GM23338 (cell line): ENCODE measurements at regions not wholly inside any gene's neighbourhood (a gene's known extent, or its start where the extent isn't known, plus 50 kb on each side); places are given as distances from the start of the nearest gene placed in this dataset.

ENCODE experiments used
- ATAC-seq: fragments of 200-7000 bp; cut with Tn5 transposase; 3 replicates; pipeline ENCODE4 v1.9.1; 2020
- DNase-seq: peaks from one replicate; pipeline ENCODE4 v3.0.0-alpha.2; 2015; ENCODE audit warnings: low spot score
- H2AFZ ChIP-seq: fragments of 200-600 bp; sonication (generic); 2 replicates; pipeline ENCODE4 v1.8.0; 2016; ENCODE audit warnings: antibody characterized with exemption, mild to moderate bottlenecking, moderate library complexity
- H3F3A ChIP-seq: fragments of 200-600 bp; sonication (generic); replicated peaks from 2 replicates; pipeline ENCODE4 v1.8.0; 2017; ENCODE audit warnings: antibody characterized with exemption, mixed run types, low read depth
- H3K27ac ChIP-seq: fragments of 200-600 bp; sonication (generic); 2 replicates; pipeline ENCODE4 v1.6.1; 2016; ENCODE audit warnings: low read depth
- H3K27me3 ChIP-seq: fragments of 200-600 bp; sonication (generic); 2 replicates; pipeline ENCODE4 v1.8.0; 2016; ENCODE audit warnings: mild to moderate bottlenecking, mixed run types, moderate library complexity; ENCODE audit not compliant: insufficient read depth
- H3K36me3 ChIP-seq: fragments of 200-600 bp; sonication (generic); 2 replicates; pipeline ENCODE4 v1.8.0; 2016; ENCODE audit warnings: mild to moderate bottlenecking; ENCODE audit not compliant: insufficient read depth
- H3K4me1 ChIP-seq: fragments of 200-600 bp; sonication (generic); 2 replicates; pipeline ENCODE4 v1.8.0; 2016; ENCODE audit warnings: mild to moderate bottlenecking, moderate library complexity; ENCODE audit not compliant: insufficient read depth
- H3K4me2 ChIP-seq: fragments of 200-600 bp; sonication (generic); 2 replicates; pipeline ENCODE4 v1.7.1; 2017; ENCODE audit warnings: mixed run types
- H3K4me3 ChIP-seq: fragments of 200-600 bp; sonication (generic); 2 replicates; pipeline ENCODE4 v1.6.1; 2016; ENCODE audit warnings: mixed run types
- H3K79me2 ChIP-seq: fragments of 200-600 bp; sonication (generic); replicated peaks from 2 replicates; pipeline ENCODE4 v1.8.0; 2017; ENCODE audit warnings: mild to moderate bottlenecking; ENCODE audit not compliant: insufficient read depth
- H3K9me2 ChIP-seq: fragments of 200-600 bp; sonication (generic); 2 replicates; pipeline ENCODE4 v1.8.0; 2017; ENCODE audit not compliant: insufficient read depth
- H4K20me1 ChIP-seq: fragments of 200-600 bp; sonication (generic); replicated peaks from 2 replicates; pipeline ENCODE4 v1.8.0; 2017; ENCODE audit warnings: mild to moderate bottlenecking; ENCODE audit not compliant: insufficient read depth
- H3K27ac Mint-ChIP-seq: 2 replicates; pipeline ENCODE4 v1.8.0; 2020; ENCODE audit warnings: inconsistent platforms, mild to moderate bottlenecking, moderate library complexity, mixed read lengths
- H3K27me3 Mint-ChIP-seq: 3 replicates; pipeline ENCODE4 v1.8.0; 2022; ENCODE audit warnings: low read depth, mild to moderate bottlenecking, moderate library complexity, mixed read lengths, inconsistent platforms; ENCODE audit not compliant: insufficient read depth, poor library complexity
- H3K36me3 Mint-ChIP-seq: 3 replicates; pipeline ENCODE4 v1.8.0; 2021; ENCODE audit warnings: low read depth, mild to moderate bottlenecking, inconsistent platforms, moderate library complexity, mixed read lengths
- H3K4me1 Mint-ChIP-seq: 3 replicates; pipeline ENCODE4 v1.8.0; 2020; ENCODE audit warnings: mild to moderate bottlenecking, inconsistent platforms, mixed read lengths
- H3K4me3 Mint-ChIP-seq: 3 replicates; pipeline ENCODE4 v1.8.0; 2021; ENCODE audit warnings: moderate library complexity, mild to moderate bottlenecking, inconsistent platforms, mixed read lengths
- H3K9me3 Mint-ChIP-seq: 3 replicates; pipeline ENCODE4 v1.8.0; 2020; ENCODE audit warnings: moderate library complexity, mild to moderate bottlenecking, inconsistent platforms, mixed read lengths
- CREB1 ChIP-seq: fragments of 250-450 bp; sonication (Bioruptor Pico); IDR thresholded peaks from 2 replicates; pipeline ENCODE4 v1.5.0; 2020; ENCODE audit warnings: low read depth, mild to moderate bottlenecking, moderate library complexity
- EZH2 ChIP-seq: fragments of 200-600 bp; sonication (generic); IDR thresholded peaks from one replicate; pipeline ENCODE4 v1.8.0; 2017; ENCODE audit warnings: antibody characterized with exemption, mild to moderate bottlenecking, low read depth; ENCODE audit not compliant: unreplicated experiment
- EZH2phosphoT487 ChIP-seq: fragments of 200-600 bp; sonication (generic); IDR thresholded peaks from one replicate; pipeline ENCODE4 v1.8.1; 2018; ENCODE audit warnings: antibody characterized with exemption; ENCODE audit not compliant: unreplicated experiment
- NANOG ChIP-seq: IDR thresholded peaks from 2 replicates; pipeline ENCODE4 v1.6.1; 2016; ENCODE audit warnings: antibody characterized with exemption, borderline replicate concordance
- POLR2AphosphoS5 ChIP-seq: IDR thresholded peaks from 2 replicates; pipeline ENCODE4 v1.6.1; 2016; ENCODE audit warnings: antibody characterized with exemption, low read depth
- REST ChIP-seq: IDR thresholded peaks from one replicate; pipeline ENCODE4 v1.6.1; 2018; ENCODE audit warnings: antibody characterized with exemption; ENCODE audit not compliant: unreplicated experiment
- ZNF114 ChIP-seq: fragments of 250-450 bp; sonication (Bioruptor Pico); IDR thresholded peaks from 2 replicates; pipeline ENCODE4 v1.5.0; 2020; ENCODE audit warnings: mild to moderate bottlenecking, moderate library complexity
- ZNF331 ChIP-seq: fragments of 250-450 bp; sonication (Bioruptor Pico); IDR thresholded peaks from 2 replicates; pipeline ENCODE4 v1.5.0; 2020; ENCODE audit warnings: low read depth, mild to moderate bottlenecking, moderate library complexity
- TF ChIP-seq, protein P1 (sequence below): IDR thresholded peaks from 2 replicates; pipeline ENCODE4 v1.6.1; 2016; ENCODE audit warnings: antibody characterized with exemption
- TF ChIP-seq, protein P2 (sequence below), 2 experiments: fragments of 200-600 bp in 1 of 2; sonication (generic) in 1 of 2; conservative IDR thresholded peaks; 2 replicates each; pipeline versions ENCODE4 v1.5.1 to v1.6.1; 2016 to 2017; ENCODE audit warnings: antibody characterized with exemption in 2 of 2, low read depth in 2 of 2, mild to moderate bottlenecking in 2 of 2, moderate library complexity in 1 of 2

DNA sequence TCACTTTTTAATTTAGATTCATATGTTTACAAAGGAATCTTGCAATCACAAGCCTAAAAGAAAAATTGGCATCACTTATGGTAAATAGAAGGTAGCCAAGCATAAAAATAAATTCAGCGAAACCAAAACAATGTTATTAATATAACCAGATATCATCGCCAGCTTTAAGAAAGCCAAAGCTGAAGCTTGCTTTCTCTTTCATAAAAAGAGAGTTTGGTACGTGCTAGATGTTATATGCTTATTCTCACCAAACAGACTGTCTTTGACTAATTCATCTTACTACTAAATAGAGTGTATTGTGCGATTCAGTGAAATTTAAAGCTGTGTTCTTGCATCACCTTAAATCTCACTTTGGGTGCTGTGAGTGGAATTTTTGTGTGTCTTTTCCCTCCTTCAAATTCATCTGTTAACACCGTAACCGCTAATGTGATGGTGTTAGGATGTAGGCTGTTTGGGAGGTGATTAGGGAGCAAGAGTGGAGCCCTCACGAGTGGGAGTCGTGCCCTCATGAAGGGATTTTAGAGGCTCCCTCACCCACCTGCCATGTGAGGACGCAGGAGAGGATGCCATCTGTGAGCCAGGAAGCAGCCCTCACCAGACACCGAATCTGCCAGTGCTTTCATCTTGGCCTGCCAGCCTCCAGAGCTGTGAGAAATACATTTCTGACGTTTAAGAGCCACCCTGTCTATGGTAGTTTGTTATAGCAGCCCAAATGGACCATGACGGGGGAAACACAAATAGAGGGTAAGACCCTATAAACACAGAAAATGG lies 134.1 kb upstream of the TMEM45B start:
- H3K4me2 ChIP-seq, result no peak overlapping the region
- H3K79me2 ChIP-seq, result no peaks in the 10 kb centered on the region
- H3K36me3 ChIP-seq, result no peaks in the 10 kb centered on the region
- no peaks in the 10 kb centered on the region for H3K36me3 Mint-ChIP-seq
- no peak overlapping the region for H3K4me3 ChIP-seq
- H3K4me1 Mint-ChIP-seq, result no peaks in the 10 kb centered on the region
- no peak overlapping the region for H3K4me3 Mint-ChIP-seq
- peak overlapping the region; percentile 48 for H2AFZ ChIP-seq
- no peaks in the 10 kb centered on the region for H3K9me2 ChIP-seq
- no peak overlapping the region for H3K27ac ChIP-seq
- no peaks in the 10 kb centered on the region for H3K27me3 ChIP-seq
- TF ChIP-seq NANOG, result no peak
- TF ChIP-seq ZNF331 (CRISPR knock-in tag), result no peak
- no peak for TF ChIP-seq REST
- no peak for TF ChIP-seq EZH2
- TF ChIP-seq, protein P1, sequence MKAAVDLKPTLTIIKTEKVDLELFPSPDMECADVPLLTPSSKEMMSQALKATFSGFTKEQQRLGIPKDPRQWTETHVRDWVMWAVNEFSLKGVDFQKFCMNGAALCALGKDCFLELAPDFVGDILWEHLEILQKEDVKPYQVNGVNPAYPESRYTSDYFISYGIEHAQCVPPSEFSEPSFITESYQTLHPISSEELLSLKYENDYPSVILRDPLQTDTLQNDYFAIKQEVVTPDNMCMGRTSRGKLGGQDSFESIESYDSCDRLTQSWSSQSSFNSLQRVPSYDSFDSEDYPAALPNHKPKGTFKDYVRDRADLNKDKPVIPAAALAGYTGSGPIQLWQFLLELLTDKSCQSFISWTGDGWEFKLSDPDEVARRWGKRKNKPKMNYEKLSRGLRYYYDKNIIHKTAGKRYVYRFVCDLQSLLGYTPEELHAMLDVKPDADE, result no peak
- H3K9me3 Mint-ChIP-seq, result no peaks in the 10 kb centered on the region
- H3F3A ChIP-seq, result no peaks in the 10 kb centered on the region
- DNase-seq (no peak), ATAC-seq (no peak)
- peaks cover 2% of the 10 kb centered on the region for H3K27me3 Mint-ChIP-seq
- H4K20me1 ChIP-seq, result no peaks in the 10 kb centered on the region
- no peaks in the 10 kb centered on the region for H3K4me1 ChIP-seq
- no peak overlapping the region for H3K27ac Mint-ChIP-seq

GRCh38 chr11:129686269-129686668 lies 129.4 kb upstream of the TMEM45B start:
- H2AFZ ChIP-seq, result no peak overlapping the region
- H3K27me3 ChIP-seq, result no peaks in the 10 kb centered on the region
- H3F3A ChIP-seq, result no peaks in the 10 kb centered on the region
- no peaks in the 10 kb centered on the region for H3K79me2 ChIP-seq
- ATAC-seq (no peak), DNase-seq (no peak)
- H3K4me1 ChIP-seq, result no peaks in the 10 kb centered on the region
- H3K4me2 ChIP-seq, result no peak overlapping the region
- H3K4me3 ChIP-seq, result no peak overlapping the region
- no peak overlapping the region for H3K4me3 Mint-ChIP-seq
- H3K9me2 ChIP-seq, result no peaks in the 10 kb centered on the region
- no peaks in the 10 kb centered on the region for H3K36me3 ChIP-seq
- H3K36me3 Mint-ChIP-seq, result no peaks in the 10 kb centered on the region
- H3K27me3 Mint-ChIP-seq, result no peaks in the 10 kb centered on the region
- no peaks in the 10 kb centered on the region for H4K20me1 ChIP-seq
- no peak overlapping the region for H3K27ac ChIP-seq
- no peaks in the 10 kb centered on the region for H3K9me3 Mint-ChIP-seq
- H3K27ac Mint-ChIP-seq, result no peak overlapping the region
- no peaks in the 10 kb centered on the region for H3K4me1 Mint-ChIP-seq
- TF ChIP-seq CREB1 (CRISPR knock-in tag), result no peak
- no peak for TF ChIP-seq EZH2phosphoT487
- TF ChIP-seq, protein P2, sequence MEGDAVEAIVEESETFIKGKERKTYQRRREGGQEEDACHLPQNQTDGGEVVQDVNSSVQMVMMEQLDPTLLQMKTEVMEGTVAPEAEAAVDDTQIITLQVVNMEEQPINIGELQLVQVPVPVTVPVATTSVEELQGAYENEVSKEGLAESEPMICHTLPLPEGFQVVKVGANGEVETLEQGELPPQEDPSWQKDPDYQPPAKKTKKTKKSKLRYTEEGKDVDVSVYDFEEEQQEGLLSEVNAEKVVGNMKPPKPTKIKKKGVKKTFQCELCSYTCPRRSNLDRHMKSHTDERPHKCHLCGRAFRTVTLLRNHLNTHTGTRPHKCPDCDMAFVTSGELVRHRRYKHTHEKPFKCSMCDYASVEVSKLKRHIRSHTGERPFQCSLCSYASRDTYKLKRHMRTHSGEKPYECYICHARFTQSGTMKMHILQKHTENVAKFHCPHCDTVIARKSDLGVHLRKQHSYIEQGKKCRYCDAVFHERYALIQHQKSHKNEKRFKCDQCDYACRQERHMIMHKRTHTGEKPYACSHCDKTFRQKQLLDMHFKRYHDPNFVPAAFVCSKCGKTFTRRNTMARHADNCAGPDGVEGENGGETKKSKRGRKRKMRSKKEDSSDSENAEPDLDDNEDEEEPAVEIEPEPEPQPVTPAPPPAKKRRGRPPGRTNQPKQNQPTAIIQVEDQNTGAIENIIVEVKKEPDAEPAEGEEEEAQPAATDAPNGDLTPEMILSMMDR (conservative IDR thresholded peaks at IDR 0.05; ENCODE audit: low read depth in 2 of 2), result no peak
- no peak for TF ChIP-seq REST
- no peak for TF ChIP-seq ZNF114 (CRISPR knock-in tag)
- TF ChIP-seq POLR2AphosphoS5, result no peak
- no peak for TF ChIP-seq EZH2
- TF ChIP-seq, protein P1, result no peak
